ENCODE measurements at regions not wholly inside any gene's neighbourhood (a gene's known extent, or its start where the extent isn't known, plus 50 kb on each side); places are given as distances from the start of the nearest gene placed in this dataset.
"Not testable (repeated sequence)": the region's sequence is repeated elsewhere in the genome, so short reads cannot be mapped to it uniquely, and the experiment has no call there.

- Histone ChIP-seq H3K4me1 (no peaks in the 10 kb centered on the region), H3K4me3 (no peak overlapping the region), H3K36me3 (no peaks in the 10 kb centered on the region), H3K9me3 (no peaks in the 10 kb centered on the region), H3K27ac (no peak overlapping the region), H3K27me3 (no peaks in the 10 kb centered on the region)
- intact Hi-C loops (cut with DNase I; ENCODE audit: low total_unique reads) (no loop called here), in situ Hi-C loops (cut with MboI; ENCODE audit: low sequenced_read_pairs in 4 of 4) (no loop called here)
- TF ChIP-seq CTCF (IDR thresholded peaks at IDR 0.05 in 4 of 5, conservative IDR thresholded peaks at IDR 0.05 in 1 of 5) (no peak), POLR2A (IDR thresholded peaks at IDR 0.05) (no peak)
- DNase-seq (no peak), ATAC-seq (no peak)
These were observed 111.9 kb upstream of the CPM start for GRCh38 chr12:69044887-69045286.

GRCh38 chr12:69045430-69045829, 112.5 kb upstream of the CPM start:
- intact Hi-C loops (cut with DNase I; ENCODE audit: low total_unique reads) (no loop called here), in situ Hi-C loops (cut with MboI; ENCODE audit: low sequenced_read_pairs in 4 of 4) (no loop called here)
- DNase-seq (no peak), ATAC-seq (no peak)
- Histone ChIP-seq H3K9me3 (no peaks in the 10 kb centered on the region), H3K27me3 (no peaks in the 10 kb centered on the region), H3K4me1 (no peaks in the 10 kb centered on the region), H3K36me3 (no peaks in the 10 kb centered on the region), H3K27ac (no peak overlapping the region), H3K4me3 (no peak overlapping the region)
- TF ChIP-seq CTCF (IDR thresholded peaks at IDR 0.05 in 4 of 5, conservative IDR thresholded peaks at IDR 0.05 in 1 of 5) (no peak), POLR2A (IDR thresholded peaks at IDR 0.05) (no peak)

- H3K36me3 ChIP-seq, result no peaks in the 10 kb centered on the region
- intact Hi-C loops (cut with DNase I; ENCODE audit: low total_unique reads), result no loop called here
- in situ Hi-C loops (cut with MboI; ENCODE audit: low sequenced_read_pairs in 4 of 4), result no loop called here
These were observed 113.4 kb upstream of the CPM start for GRCh38 chr12:69046363-69046762.

GRCh38 chr12:69046920-69047319, 113.9 kb upstream of the CPM start:
- Histone ChIP-seq H3K36me3 (no peaks in the 10 kb centered on the region), H3K27ac (no peak overlapping the region), H3K4me3 (no peak overlapping the region), H3K9me3 (no peaks in the 10 kb centered on the region), H3K27me3 (no peaks in the 10 kb centered on the region), H3K4me1 (no peaks in the 10 kb centered on the region)
- in situ Hi-C loops (cut with MboI; ENCODE audit: low sequenced_read_pairs in 4 of 4), result no loop called here
- intact Hi-C loops (cut with DNase I; ENCODE audit: low total_unique reads), result no loop called here
- no peak for DNase-seq
- no peak for TF ChIP-seq POLR2A (IDR thresholded peaks at IDR 0.05)
- TF ChIP-seq CTCF (IDR thresholded peaks at IDR 0.05 in 4 of 5, conservative IDR thresholded peaks at IDR 0.05 in 1 of 5), result no peak
- ATAC-seq, result no peak

More at GRCh38 chr12:69046363-69046762, 113.4 kb upstream of the CPM start:
- Histone ChIP-seq H3K27ac (no peak overlapping the region), H3K9me3 (no peaks in the 10 kb centered on the region), H3K4me3 (no peak overlapping the region), H3K4me1 (no peaks in the 10 kb centered on the region), H3K27me3 (no peaks in the 10 kb centered on the region)
- TF ChIP-seq CTCF (IDR thresholded peaks at IDR 0.05 in 4 of 5, conservative IDR thresholded peaks at IDR 0.05 in 1 of 5) (no peak), POLR2A (IDR thresholded peaks at IDR 0.05) (no peak)
- DNase-seq, result no peak
- no peak for ATAC-seq

DNA sequence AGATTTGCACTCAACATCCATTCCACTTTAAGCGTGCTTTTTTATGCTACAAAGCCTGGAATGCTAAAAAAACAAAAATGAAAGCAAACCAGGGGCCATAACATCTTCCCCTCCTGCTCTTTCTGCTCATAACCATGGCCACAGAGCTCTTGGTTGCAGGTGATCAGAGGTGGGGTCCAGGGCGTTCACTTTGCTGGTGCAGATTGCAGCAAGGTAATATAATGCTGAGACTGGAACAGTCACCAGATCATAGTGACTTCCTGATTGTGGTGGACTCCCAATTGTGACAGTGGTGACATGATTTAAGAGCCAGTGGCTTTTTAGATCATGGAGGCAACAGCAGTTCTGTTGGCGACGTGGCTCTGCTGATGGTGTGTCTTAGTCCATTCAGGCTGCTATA, 115.0 kb upstream of the CPM start:
- Histone ChIP-seq H3K27me3 (no peaks in the 10 kb centered on the region), H3K4me1 (no peaks in the 10 kb centered on the region), H3K9me3 (no peaks in the 10 kb centered on the region), H3K36me3 (no peaks in the 10 kb centered on the region), H3K27ac (no peak overlapping the region), H3K4me3 (no peak overlapping the region)
- TF ChIP-seq POLR2A (IDR thresholded peaks at IDR 0.05), result no peak
- TF ChIP-seq CTCF (IDR thresholded peaks at IDR 0.05 in 4 of 5, conservative IDR thresholded peaks at IDR 0.05 in 1 of 5), result no peak
- DNase-seq, result no peak
- intact Hi-C loops (cut with DNase I; ENCODE audit: low total_unique reads) (no loop called here), in situ Hi-C loops (cut with MboI; ENCODE audit: low sequenced_read_pairs in 4 of 4) (no loop called here)
- no peak for ATAC-seq

GRCh38 chr12:69049855-69050254, 116.9 kb upstream of the CPM start:
- H3K4me1 ChIP-seq; H3K36me3 ChIP-seq; H3K9me3 ChIP-seq; DNase-seq; ATAC-seq; H3K27ac ChIP-seq; intact Hi-C loops (cut with DNase I; ENCODE audit: low total_unique reads); H3K4me3 ChIP-seq; H3K27me3 ChIP-seq: not testable (repeated sequence)
- in situ Hi-C loops (cut with MboI; ENCODE audit: low sequenced_read_pairs in 4 of 4), result loop anchor here in 1 of 4 donors (25.0 kb wide), 1 partner anchor 188 kb away; no protein-coding TSS in a partner anchor
